AG04450 (cell line): ENCODE measurements at regions not wholly inside any gene's neighbourhood (a gene's known extent, or its start where the extent isn't known, plus 50 kb on each side); places are given as distances from the start of the nearest gene placed in this dataset.

ENCODE experiments used
- CTCF ChIA-PET: fragments of 300-600, 350-600 bp; formaldehyde crosslinking; extraction: SDS; loops from one replicate; lab custom pipeline; 2022; ENCODE audit warnings: antibody characterized with exemption, inconsistent platforms; lab: Charles Lee
- POLR2A ChIA-PET: fragments of 350-600 bp; formaldehyde crosslinking; extraction: SDS; loops from one replicate; lab custom pipeline; 2021; ENCODE audit warnings: antibody characterized with exemption, inconsistent platforms; lab: Yijun Ruan, JAX
- DNase-seq: peaks from one replicate; pipeline ENCODE4 v3.0.0-alpha.2; 2011; ENCODE audit warnings: low read depth, low spot score
- H3K27ac ChIP-seq: one replicate; pipeline ENCODE4 v1.5.1; 2012; ENCODE audit warnings: low read depth, low read length, control low read depth
- H3K27me3 ChIP-seq: one replicate; pipeline ENCODE4 v1.6.0; 2012; ENCODE audit warnings: low read length; ENCODE audit not compliant: control insufficient read depth, insufficient read depth
- H3K4me3 ChIP-seq: 2 replicates; pipeline ENCODE4 v1.5.1; 2011; ENCODE audit warnings: mild to moderate bottlenecking, low read depth, low read length, control low read depth
- H3K9me3 ChIP-seq: 2 replicates; pipeline ENCODE4 v1.5.1; 2012; ENCODE audit warnings: low read length; ENCODE audit not compliant: control insufficient read depth, insufficient read depth
- TF ChIP-seq, protein P1 (sequence below): IDR thresholded peaks from 2 replicates; pipeline ENCODE4 v1.5.1; 2011; ENCODE audit warnings: low read depth, low read length, control low read depth, inconsistent platforms

DNA sequence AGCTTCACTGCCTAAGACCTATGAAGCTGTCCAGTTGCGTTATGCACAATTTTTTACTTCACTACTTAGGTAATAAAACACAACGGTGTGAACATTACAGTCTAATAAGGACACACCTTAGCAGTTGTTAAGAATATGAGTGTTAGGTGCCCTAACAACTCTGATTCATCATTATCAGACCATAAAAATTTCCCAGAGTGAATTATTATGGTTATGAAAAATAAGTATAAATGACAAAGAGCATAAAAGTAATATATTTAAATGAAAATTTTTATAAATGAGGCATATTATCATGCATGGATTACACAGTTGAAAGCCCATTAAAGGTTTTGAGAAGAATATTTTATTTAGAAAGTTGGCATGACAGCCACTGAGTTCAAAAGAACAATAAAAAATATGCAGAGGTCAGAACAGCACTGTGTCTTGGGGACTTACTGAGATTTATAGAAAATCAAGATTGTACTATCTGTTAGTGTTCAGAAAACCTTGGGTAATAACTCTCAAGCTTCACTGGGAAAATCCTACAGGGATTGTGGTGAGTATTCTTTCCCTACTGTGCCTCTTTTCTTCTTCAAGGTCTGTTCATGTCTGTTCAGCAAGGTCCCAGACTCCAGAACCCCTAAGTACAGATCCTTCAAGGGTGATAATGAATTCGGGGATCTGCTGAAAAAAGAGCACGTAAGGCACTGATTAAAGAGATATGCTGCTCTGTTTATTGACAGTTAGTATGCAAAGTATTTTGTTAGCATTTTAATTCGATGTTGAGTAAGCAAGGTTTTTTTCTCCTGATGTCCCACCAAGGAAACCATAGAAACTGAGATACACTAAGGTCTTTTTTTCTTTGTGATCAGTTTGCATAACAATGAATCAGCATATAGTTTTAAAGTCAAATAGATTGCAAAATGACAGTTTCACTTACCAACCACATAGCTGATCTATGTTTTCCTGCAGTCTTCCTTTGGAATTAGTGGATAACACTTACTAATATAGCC lies 250.0 kb downstream of the DSEL start:
- POLR2A ChIA-PET: interaction anchor here (0.8 kb wide), 1 partner anchor 9 kb away, joined by 3 read pairs; no protein-coding TSS in a partner anchor
- DNase-seq: no peak

DNA sequence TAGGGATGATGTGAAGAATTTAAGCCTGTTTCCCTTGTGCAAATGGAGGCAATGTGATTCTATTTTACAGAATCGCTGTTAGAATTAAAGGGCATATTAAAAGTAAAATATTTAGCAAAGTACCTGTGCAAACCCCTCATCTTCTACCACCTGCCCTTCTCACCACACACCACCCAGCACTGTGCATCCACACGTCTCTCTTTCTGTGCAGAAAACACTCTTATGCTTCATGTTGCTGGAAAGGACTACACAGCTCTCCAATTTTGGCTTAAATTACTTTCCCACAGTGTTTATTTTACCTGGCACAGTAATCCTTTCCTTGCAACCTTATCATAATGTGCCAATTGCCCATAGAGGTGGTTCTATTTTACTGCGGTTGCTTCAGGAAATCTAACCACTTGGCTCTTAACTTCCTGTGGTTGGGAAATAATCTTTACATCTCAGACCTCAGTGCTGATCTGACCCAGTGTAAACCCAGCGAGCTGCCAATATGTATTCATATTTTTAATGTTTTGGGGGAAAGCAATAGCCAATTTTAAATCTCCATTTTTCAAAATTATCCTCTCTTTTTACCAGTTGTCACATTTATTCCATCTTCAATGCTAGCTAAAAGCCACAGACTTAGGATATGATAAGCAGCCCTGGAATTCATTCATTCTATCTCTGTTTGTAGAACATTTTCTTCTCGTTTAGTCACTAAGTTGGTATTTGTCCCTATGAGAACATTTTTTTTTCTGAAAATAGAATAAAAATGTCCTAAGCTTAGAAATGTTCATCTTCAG lies 250.9 kb downstream of the DSEL start:
- ChIA-PET CTCF (no interaction called here), POLR2A (interaction anchor here (0.8 kb wide), 1 partner anchor 8 kb away, joined by 3 read pairs; no protein-coding TSS in a partner anchor)
- Histone ChIP-seq H3K27me3 (no peaks in the 10 kb centered on the region), H3K9me3 (no peaks in the 10 kb centered on the region; the same call in 1 of the 2 replicates), H3K4me3 (no peak overlapping the region), H3K27ac (no peak overlapping the region)
- TF ChIP-seq, protein P1, sequence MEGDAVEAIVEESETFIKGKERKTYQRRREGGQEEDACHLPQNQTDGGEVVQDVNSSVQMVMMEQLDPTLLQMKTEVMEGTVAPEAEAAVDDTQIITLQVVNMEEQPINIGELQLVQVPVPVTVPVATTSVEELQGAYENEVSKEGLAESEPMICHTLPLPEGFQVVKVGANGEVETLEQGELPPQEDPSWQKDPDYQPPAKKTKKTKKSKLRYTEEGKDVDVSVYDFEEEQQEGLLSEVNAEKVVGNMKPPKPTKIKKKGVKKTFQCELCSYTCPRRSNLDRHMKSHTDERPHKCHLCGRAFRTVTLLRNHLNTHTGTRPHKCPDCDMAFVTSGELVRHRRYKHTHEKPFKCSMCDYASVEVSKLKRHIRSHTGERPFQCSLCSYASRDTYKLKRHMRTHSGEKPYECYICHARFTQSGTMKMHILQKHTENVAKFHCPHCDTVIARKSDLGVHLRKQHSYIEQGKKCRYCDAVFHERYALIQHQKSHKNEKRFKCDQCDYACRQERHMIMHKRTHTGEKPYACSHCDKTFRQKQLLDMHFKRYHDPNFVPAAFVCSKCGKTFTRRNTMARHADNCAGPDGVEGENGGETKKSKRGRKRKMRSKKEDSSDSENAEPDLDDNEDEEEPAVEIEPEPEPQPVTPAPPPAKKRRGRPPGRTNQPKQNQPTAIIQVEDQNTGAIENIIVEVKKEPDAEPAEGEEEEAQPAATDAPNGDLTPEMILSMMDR: no peak
- no peak for DNase-seq

More for the DNA sequence above, 250.0 kb downstream of the DSEL start:
- peak overlapping the region; percentile 69 for H3K27ac ChIP-seq
- H3K27me3 ChIP-seq: no peaks in the 10 kb centered on the region
- TF ChIP-seq, protein P1: no peak
- H3K4me3 ChIP-seq: no peak overlapping the region
- H3K9me3 ChIP-seq: no peaks in the 10 kb centered on the region; the same call in 1 of the 2 replicates
- CTCF ChIA-PET: no interaction called here

DNA sequence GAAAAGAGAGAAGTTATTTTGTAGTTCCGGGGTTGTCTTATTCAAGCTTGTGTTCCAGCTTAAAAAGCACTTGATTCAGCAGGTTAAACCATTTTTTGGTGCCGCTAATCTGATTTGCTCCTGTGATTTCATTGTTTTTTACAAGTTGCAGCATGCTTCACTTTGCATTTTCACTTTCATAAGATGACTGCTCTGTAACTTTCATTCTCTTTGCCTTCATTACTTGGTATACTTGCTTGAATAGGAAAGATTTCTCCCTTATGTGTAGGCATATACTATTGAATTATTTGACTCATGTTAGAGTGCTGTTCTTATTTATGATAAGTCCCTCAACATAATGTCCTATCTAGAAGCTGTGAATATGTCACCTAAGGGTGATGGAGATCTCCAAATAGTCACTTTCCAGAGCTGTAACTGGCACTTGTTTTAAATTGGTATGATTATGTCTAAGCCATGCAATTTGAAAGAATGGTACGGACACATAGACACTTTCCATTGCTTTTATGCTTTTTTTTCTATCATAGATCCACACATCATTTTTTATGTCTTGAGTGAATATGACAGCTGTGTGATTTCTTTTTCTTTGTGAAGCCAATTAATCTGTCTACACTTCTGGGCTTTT lies 254.5 kb downstream of the DSEL start:
- ChIA-PET CTCF (interaction anchor here (0.7 kb wide), 1 partner anchor 737 kb away, joined by 5 read pairs; no protein-coding TSS in a partner anchor), POLR2A (interaction anchor here (0.5 kb wide), 1 partner anchor 13 kb away, joined by 3 read pairs; no protein-coding TSS in a partner anchor)
- DNase-seq: no peak
- H3K27me3 ChIP-seq: no peaks in the 10 kb centered on the region
- TF ChIP-seq, protein P1: no peak
- H3K27ac ChIP-seq: no peak overlapping the region
- H3K4me3 ChIP-seq: no peak overlapping the region
- no peaks in the 10 kb centered on the region for H3K9me3 ChIP-seq

DNA sequence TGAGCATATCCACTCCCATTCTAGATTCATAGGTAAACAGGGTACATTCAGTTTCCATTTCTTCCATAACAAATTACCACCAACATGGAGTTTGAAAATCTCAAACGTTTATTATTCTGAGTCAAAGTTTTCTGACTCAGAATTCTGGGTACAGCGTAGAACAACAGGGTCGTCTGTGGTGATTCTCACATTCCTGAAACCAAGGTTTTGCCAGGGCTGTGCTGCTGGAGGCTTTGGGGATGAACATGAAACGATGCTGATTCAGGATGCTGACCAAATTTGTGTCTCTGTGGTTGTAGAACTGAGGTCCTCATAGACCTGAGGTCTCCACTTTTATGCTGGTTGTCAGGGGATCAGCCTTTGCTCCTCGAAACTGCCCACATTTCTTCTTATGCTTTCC lies 255.7 kb downstream of the DSEL start:
- DNase-seq: no peak
- TF ChIP-seq, protein P1: no peak
- H3K9me3 ChIP-seq: no peaks in the 10 kb centered on the region
- no peaks in the 10 kb centered on the region for H3K27me3 ChIP-seq
- ChIA-PET POLR2A (no interaction called here), CTCF (no interaction called here)
- H3K4me3 ChIP-seq: no peak overlapping the region
- no peak overlapping the region for H3K27ac ChIP-seq
